ENCODE measurements at regions not wholly inside any gene's neighbourhood (a gene's known extent, or its start where the extent isn't known, plus 50 kb on each side); places are given as distances from the start of the nearest gene placed in this dataset.

- H3K36me3 ChIP-seq, result no peaks in the 10 kb centered on the region
- TF ChIP-seq CTCF (IDR thresholded peaks at IDR 0.05), result no peak
- no peak overlapping the region for H3K27ac ChIP-seq
- no peaks in the 10 kb centered on the region for H3K9me3 ChIP-seq
- ATAC-seq (ENCODE audit: insufficient number of reproducible peaks, low FRiP score, low read depth) (no peak), DNase-seq (ENCODE audit: low spot score) (no peak)
- H3K4me3 ChIP-seq, result no peak overlapping the region
- peaks cover 6 to 7% of the 10 kb centered on the region in 2 donors for H3K4me1 ChIP-seq (ENCODE audit: control insufficient read depth in 1 of 2, low read depth in 2 of 2)
- H3K27me3 ChIP-seq (replicated peaks; ENCODE audit: insufficient read depth), result no peaks in the 10 kb centered on the region
Measured at GRCh38 chr15:70186152-70186551, 88.4 kb upstream of the TLE3 start.

- Histone ChIP-seq H3K4me1 (ENCODE audit: control insufficient read depth in 1 of 2, low read depth in 2 of 2) (peaks cover 9 to 15% of the 10 kb centered on the region in 2 donors), H3K36me3 (no peaks in the 10 kb centered on the region), H3K27me3 (replicated peaks; ENCODE audit: insufficient read depth) (no peaks in the 10 kb centered on the region), H3K27ac (no peak overlapping the region), H3K4me3 (no peak overlapping the region), H3K9me3 (no peaks in the 10 kb centered on the region)
- TF ChIP-seq CTCF (IDR thresholded peaks at IDR 0.05), result no peak
- no peak for DNase-seq (ENCODE audit: low spot score)
- ATAC-seq (ENCODE audit: insufficient number of reproducible peaks, low FRiP score, low read depth), result no peak
Measured at GRCh38 chr15:70185251-70185711, 87.6 kb upstream of the TLE3 start.

- H3K4me3 ChIP-seq, result no peak overlapping the region
- H3K4me1 ChIP-seq (ENCODE audit: control insufficient read depth in 1 of 2, low read depth in 2 of 2), result peaks cover 9 to 21% of the 10 kb centered on the region in 2 donors
- ATAC-seq (ENCODE audit: insufficient number of reproducible peaks, low FRiP score, low read depth), result no peak
- H3K27me3 ChIP-seq (replicated peaks; ENCODE audit: insufficient read depth), result no peaks in the 10 kb centered on the region
- no peak for TF ChIP-seq CTCF (IDR thresholded peaks at IDR 0.05)
- no peaks in the 10 kb centered on the region for H3K9me3 ChIP-seq
- H3K27ac ChIP-seq, result no peak overlapping the region
- no peak for DNase-seq (ENCODE audit: low spot score)
- H3K36me3 ChIP-seq, result no peaks in the 10 kb centered on the region
Measured at GRCh38 chr15:70182858-70183695, 85.4 kb upstream of the TLE3 start.

- ATAC-seq (ENCODE audit: insufficient number of reproducible peaks, low FRiP score, low read depth) (no peak), DNase-seq (ENCODE audit: low spot score) (no peak)
- no peak overlapping the region for H3K27ac ChIP-seq
Measured at GRCh38 chr15:70181626-70182255, 84.0 kb upstream of the TLE3 start.

More at GRCh38 chr15:70181626-70182255, 84.0 kb upstream of the TLE3 start:
- no peak overlapping the region for H3K4me3 ChIP-seq
- no peaks in the 10 kb centered on the region for H3K9me3 ChIP-seq
- H3K27me3 ChIP-seq (replicated peaks; ENCODE audit: insufficient read depth), result no peaks in the 10 kb centered on the region
- no peak for TF ChIP-seq CTCF (IDR thresholded peaks at IDR 0.05)
- no peaks in the 10 kb centered on the region for H3K36me3 ChIP-seq
- H3K4me1 ChIP-seq (ENCODE audit: control insufficient read depth in 1 of 2, low read depth in 2 of 2), result peaks cover 9 to 21% of the 10 kb centered on the region in 2 donors
